SK-N-MC (cell line): ENCODE measurements at regions not wholly inside any gene's neighbourhood (a gene's known extent, or its start where the extent isn't known, plus 50 kb on each side); places are given as distances from the start of the nearest gene placed in this dataset.

Experiments used
- DNase-seq: peaks from one replicate; pipeline ENCODE4 v3.0.0-alpha.2; 2011; ENCODE audit warnings: low read depth, low spot score
- H3K27ac ChIP-seq: fragments of 200-600 bp; sonication (generic); 2 replicates; pipeline ENCODE4 v1.5.1; 2016; ENCODE audit warnings: mixed run types
- H3K36me3 ChIP-seq: fragments of 200-600 bp; sonication (generic); 2 replicates; pipeline ENCODE4 v1.6.1; 2017; ENCODE audit warnings: antibody characterized with exemption, low read length, mixed read lengths; ENCODE audit not compliant: insufficient read depth
- H3K4me3 ChIP-seq: fragments of 200-600 bp; sonication (generic); 2 replicates; pipeline ENCODE4 v1.5.1; 2016
- H3K9ac ChIP-seq: fragments of 200-600 bp; sonication (generic); 2 replicates; pipeline ENCODE4 v1.8.0; 2017; ENCODE audit warnings: mixed run types, mixed read lengths; ENCODE audit not compliant: insufficient read length
- H3K9me3 ChIP-seq: fragments of 200-600 bp; sonication (generic); 2 replicates; pipeline ENCODE4 v1.6.1; 2017; ENCODE audit warnings: low read depth, mild to moderate bottlenecking, antibody characterized with exemption, low read length, moderate library complexity, mixed read lengths
- EZH2 ChIP-seq: fragments of 200-600 bp; sonication (generic); IDR thresholded peaks from one replicate; pipeline ENCODE4 v1.6.1; 2017; ENCODE audit warnings: antibody characterized with exemption
- FOXP2 ChIP-seq: optimal IDR thresholded peaks from 2 replicates; pipeline ENCODE3; 2011; ENCODE audit warnings: mild to moderate bottlenecking, moderate library complexity; ENCODE audit not compliant: insufficient read depth; ENCODE audit errors: extremely low read length, control extremely low read depth
- POLR2AphosphoS5 ChIP-seq: IDR thresholded peaks from 2 replicates; pipeline ENCODE4 v1.6.1; 2012; ENCODE audit warnings: mild to moderate bottlenecking, low read depth, low read length, borderline replicate concordance

DNA sequence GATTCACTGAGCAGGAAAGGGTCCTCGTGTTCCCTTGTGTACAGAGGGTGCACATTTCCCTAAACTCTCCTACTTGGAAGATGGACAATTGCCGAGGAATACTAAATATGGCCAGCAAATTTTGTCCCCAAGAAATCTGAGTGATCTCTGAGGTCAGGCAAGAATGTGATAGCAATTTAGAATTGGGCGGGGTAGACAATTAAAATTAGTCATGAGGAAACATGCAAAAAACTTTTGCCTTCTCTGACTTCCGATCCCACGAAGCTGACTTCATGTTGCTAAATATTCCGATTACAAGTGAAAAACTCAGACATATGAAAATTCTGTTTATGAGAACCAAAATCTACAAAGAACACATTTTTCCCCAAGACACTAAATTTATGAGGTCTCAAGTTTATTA, 453.9 kb upstream of the ZFP42 start:
- Histone ChIP-seq H3K27ac (no peak overlapping the region), H3K36me3 (no peaks in the 10 kb centered on the region), H3K9me3 (no peaks in the 10 kb centered on the region), H3K4me3 (no peak overlapping the region), H3K9ac (no peak overlapping the region)
- TF ChIP-seq POLR2AphosphoS5 (no peak), EZH2 (no peak), FOXP2 (no peak)
- no peak for DNase-seq

DNA sequence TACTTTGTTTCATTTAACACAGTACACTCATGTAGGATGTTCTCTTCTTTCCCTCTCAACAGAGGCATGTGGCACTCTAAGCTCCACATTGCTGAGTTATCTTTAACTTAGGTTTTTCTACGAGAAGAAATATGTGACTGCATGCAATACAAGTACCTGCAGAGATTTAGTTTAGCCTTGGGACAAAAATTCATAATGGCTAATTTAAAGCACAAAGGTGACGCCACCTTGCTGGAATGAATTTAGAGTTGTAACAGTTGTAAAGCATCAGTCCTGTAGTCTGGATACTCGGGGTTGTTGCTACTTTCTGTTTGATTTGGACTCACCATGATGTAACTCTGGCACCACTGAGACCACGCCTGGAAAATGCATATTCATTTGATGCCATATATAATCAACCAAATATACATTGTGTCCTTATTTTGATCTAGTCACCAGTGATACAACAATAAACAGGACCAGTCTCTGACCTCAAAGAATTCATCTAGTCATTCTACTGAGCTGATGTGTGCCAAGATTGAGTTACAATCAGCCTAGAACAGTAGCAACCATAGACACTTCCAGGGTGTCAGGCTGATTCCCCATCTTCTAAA, 451.0 kb upstream of the ZFP42 start:
- H3K9ac ChIP-seq = no peak overlapping the region
- H3K9me3 ChIP-seq = no peaks in the 10 kb centered on the region
- TF ChIP-seq EZH2 = no peak
- no peak for TF ChIP-seq POLR2AphosphoS5
- TF ChIP-seq FOXP2 = no peak
- H3K4me3 ChIP-seq = no peak overlapping the region
- no peak overlapping the region for H3K27ac ChIP-seq
- DNase-seq = no peak
- H3K36me3 ChIP-seq = no peaks in the 10 kb centered on the region

DNA sequence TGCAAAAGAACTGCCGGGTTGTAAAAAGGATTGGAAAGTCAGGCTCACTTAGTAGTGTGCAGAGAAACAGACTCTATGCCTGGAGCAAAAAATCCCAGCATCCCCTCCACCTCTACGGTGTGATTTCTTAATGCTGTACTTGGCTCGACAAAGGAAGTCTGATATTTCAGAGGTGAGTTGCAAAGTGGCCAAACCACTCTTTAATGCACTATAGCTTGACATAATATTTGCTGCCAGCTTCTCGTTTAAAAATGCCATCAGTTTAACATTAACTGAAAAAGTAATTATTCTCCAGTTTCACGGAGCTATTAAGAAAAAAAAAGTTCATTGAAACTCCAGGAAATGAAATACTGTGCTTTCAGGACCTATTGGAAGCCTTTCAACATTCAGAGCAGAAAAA, 448.3 kb upstream of the ZFP42 start:
- DNase-seq = no peak
- Histone ChIP-seq H3K4me3 (peak overlapping the region; percentile 42), H3K9ac (no peak overlapping the region), H3K36me3 (no peaks in the 10 kb centered on the region), H3K9me3 (no peaks in the 10 kb centered on the region), H3K27ac (no peak overlapping the region)
- no peak for TF ChIP-seq FOXP2
- TF ChIP-seq POLR2AphosphoS5 = no peak
- TF ChIP-seq EZH2 = no peak

DNA sequence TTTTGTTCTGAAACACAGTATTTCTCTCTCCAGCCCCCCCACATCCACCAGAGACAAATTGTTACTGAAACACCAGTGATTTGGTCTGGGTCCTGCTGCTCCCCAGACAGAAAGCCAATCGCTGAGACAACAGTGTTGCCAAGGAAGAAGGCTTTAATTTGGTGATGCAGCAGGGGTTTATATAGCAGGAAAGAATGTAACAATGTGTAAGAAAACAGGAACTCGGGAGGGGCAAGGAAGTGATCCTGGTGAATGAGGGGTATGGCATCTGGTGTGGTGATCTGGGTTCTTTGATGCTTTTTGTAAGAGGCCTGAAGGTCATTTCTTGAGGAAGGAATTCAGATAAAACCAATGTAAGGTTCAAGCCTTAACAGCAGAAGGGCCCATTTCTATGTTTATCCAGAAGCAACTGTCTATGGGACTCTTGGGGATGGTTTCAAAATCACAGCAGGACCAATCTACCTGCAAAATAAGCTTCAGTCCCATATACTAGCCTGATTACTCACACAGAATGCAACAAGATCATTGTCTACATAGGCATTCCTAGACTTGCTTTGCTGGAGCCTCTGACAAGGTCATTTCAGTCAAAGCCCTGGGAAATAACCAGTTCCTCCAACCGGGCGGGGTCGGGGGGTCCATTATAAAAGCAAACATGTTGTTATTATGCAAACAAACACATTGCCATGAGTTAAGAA, 445.2 kb upstream of the ZFP42 start:
- no peak overlapping the region for H3K27ac ChIP-seq
- H3K4me3 ChIP-seq = no peak overlapping the region
- no peak overlapping the region for H3K9ac ChIP-seq
- TF ChIP-seq EZH2 (no peak), POLR2AphosphoS5 (no peak), FOXP2 (no peak)
- no peaks in the 10 kb centered on the region for H3K9me3 ChIP-seq
- H3K36me3 ChIP-seq = no peaks in the 10 kb centered on the region
- DNase-seq = no peak

DNA sequence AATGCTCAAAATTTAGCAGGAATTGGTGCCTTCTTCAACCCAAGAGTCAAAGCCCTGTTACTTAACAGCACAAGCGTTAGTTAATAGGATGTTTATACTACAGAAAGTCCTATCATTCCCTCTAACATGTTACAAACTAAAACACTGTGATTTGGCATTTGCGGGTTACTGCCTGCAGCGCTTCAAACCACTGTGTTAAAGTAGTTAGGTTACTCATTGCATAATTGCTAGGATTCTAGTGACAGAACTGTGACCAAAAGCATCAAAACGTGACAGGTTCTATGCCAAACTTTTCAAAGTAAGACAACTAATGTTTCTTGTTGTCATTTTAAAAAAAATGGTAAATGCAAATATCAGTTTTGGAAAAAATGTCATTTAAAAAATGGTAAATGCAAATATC, 442.8 kb upstream of the ZFP42 start:
- Histone ChIP-seq H3K27ac (no peak overlapping the region), H3K4me3 (no peak overlapping the region), H3K9me3 (no peaks in the 10 kb centered on the region), H3K9ac (no peak overlapping the region), H3K36me3 (no peaks in the 10 kb centered on the region)
- no peak for DNase-seq
- TF ChIP-seq EZH2 (no peak), FOXP2 (no peak), POLR2AphosphoS5 (no peak)

DNA sequence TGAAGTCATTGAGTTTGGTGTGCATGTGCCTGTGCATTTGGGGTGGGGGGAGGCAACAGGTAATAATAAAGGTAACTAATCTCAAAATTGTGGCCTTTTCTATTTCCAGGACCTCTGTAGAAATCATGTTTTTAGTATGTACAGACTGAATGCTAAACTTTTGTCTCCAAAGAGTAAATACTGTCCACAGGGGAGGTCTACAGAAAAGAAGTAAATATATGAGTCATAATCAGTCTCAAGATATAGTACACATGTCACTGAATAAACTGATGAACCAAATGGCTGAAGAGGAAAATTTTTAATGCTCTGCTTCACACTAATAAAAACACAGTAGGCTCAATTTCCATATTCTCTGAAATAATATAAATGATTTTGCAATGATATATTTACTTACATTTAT, 440.4 kb upstream of the ZFP42 start:
- no peaks in the 10 kb centered on the region for H3K36me3 ChIP-seq
- H3K9me3 ChIP-seq = no peaks in the 10 kb centered on the region
- DNase-seq = no peak
- H3K9ac ChIP-seq = no peak overlapping the region
- TF ChIP-seq EZH2 = no peak
- no peak for TF ChIP-seq FOXP2
- H3K4me3 ChIP-seq = no peak overlapping the region
- H3K27ac ChIP-seq = no peak overlapping the region

DNA sequence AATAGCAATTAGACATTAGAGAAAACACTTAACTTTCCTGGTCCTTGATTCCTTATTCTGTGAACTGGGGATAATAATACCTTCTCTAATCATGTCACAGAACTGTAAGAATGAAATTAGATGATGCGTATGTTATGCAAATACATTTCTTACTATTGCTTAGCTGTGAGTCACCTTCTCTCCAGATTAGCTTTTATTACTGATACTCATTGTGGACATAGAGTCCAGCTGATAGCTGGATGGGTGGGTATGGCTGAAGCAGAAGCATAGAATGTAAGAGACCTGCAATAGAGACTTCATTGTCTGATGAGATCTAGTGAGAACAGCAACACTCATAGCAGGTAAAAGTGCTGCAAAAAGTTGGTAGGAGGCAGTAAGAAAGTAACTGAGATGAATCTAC, 437.2 kb upstream of the ZFP42 start:
- Histone ChIP-seq H3K9me3 (no peaks in the 10 kb centered on the region), H3K36me3 (no peaks in the 10 kb centered on the region), H3K4me3 (no peak overlapping the region), H3K27ac (no peak overlapping the region), H3K9ac (no peak overlapping the region)
- DNase-seq = no peak
- TF ChIP-seq EZH2 (no peak), POLR2AphosphoS5 (no peak), FOXP2 (no peak)

DNA sequence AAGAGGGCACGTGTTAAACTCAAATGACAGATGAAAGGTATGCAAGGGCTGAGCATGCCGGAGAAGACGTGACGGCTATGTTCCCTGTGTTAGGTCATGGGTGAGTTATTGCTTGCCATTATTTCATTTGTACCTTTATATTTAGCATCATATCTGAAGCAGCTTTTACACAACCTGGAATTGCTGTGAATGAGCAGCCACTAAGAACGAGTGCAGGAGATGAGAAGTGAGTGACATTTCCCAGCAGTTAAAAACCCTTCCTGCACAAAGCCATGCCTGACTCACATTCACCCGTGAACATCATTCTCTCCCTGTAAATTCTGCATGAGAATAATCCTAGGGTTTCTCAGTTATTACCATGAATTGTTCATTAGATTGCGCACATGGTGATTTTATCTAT, 433.2 kb upstream of the ZFP42 start:
- no peak for DNase-seq
- no peaks in the 10 kb centered on the region for H3K9me3 ChIP-seq
- TF ChIP-seq EZH2 (no peak), POLR2AphosphoS5 (no peak), FOXP2 (no peak)
- H3K36me3 ChIP-seq = no peaks in the 10 kb centered on the region
- H3K27ac ChIP-seq = no peak overlapping the region
- no peak overlapping the region for H3K4me3 ChIP-seq
- H3K9ac ChIP-seq = no peak overlapping the region

DNA sequence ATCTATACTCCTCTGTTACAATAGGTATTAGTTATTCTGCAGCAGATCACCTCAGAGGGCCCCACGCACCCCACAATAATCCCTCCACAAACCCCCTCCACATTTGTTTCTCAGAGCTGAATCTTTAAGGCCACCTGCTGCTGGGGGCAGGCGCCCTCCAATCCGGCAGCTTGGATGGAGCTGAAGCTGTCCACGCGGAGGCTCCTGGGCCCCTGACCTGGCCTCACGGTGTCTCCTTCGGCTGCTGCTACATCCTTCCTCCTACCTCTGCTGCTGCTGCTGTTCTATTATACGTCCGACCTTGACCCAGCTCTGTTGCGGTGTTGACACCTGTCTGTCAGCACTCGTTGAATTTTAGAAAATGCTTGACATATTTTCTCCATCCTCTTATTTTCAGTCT, 430.2 kb upstream of the ZFP42 start:
- no peaks in the 10 kb centered on the region for H3K9me3 ChIP-seq
- TF ChIP-seq FOXP2 = no peak
- TF ChIP-seq POLR2AphosphoS5 = no peak
- TF ChIP-seq EZH2 = no peak

More for the DNA sequence above, 430.2 kb upstream of the ZFP42 start:
- Histone ChIP-seq H3K4me3 (no peak overlapping the region), H3K36me3 (no peaks in the 10 kb centered on the region), H3K9ac (no peak overlapping the region), H3K27ac (no peak overlapping the region)
- no peak for DNase-seq
